ENCODE measurements at regions not wholly inside any gene's neighbourhood (a gene's known extent, or its start where the extent isn't known, plus 50 kb on each side); places are given as distances from the start of the nearest gene placed in this dataset.

DNA sequence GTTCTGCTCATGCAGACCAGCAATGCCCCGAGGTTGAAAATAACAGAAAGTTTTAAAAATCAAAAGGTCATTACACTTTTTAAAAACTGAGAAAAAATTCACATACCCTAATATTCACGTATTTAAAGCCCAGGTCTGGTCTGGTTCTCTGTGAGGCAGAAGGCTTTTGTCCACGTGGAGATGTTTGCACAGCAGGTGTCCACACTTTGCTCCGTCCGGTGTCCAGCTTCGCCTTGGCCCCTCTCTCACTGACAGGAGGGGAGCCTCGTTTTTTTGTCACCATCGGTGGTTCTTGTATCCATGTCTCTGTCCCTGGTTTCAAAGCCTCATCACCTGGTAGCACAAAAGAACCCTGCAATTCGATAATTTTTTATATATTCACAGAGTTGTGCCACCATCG is 434.6 kb upstream of the FRG1 start:
- Histone ChIP-seq H3K9ac (ENCODE audit: low read depth, low read length) (no peak overlapping the region), H3K36me3 (ENCODE audit: control insufficient read depth, insufficient read depth, low read length) (no peaks in the 10 kb centered on the region), H4K8ac (ENCODE audit: low read depth in 2 of 2, low read length in 2 of 2) (no peak overlapping the region), H2BK15ac (ENCODE audit: low read depth, low read length) (no peak overlapping the region), H4K5ac (ENCODE audit: low read depth, low read length) (no peak overlapping the region), H3K56ac (ENCODE audit: extremely low read depth, insufficient read depth, low read length) (no peak overlapping the region), H2BK120ac (ENCODE audit: low read depth, low read length) (no peak overlapping the region), H3K79me1 (ENCODE audit: low read depth in 1 of 2, low read length in 2 of 2) (no peaks in the 10 kb centered on the region), H3K9me1 (ENCODE audit: insufficient read depth, low read length) (no peaks in the 10 kb centered on the region), H2AK9ac (replicated peaks; ENCODE audit: low read depth, low read length, poor library complexity) (no peak overlapping the region), H4K91ac (ENCODE audit: insufficient read depth, low read depth, low read length) (no peak overlapping the region), H3K18ac (ENCODE audit: low read depth, low read length) (no peak overlapping the region), H3K4me2 (ENCODE audit: low read depth, low read length) (no peak overlapping the region), H3K14ac (replicated peaks; ENCODE audit: low read depth, low read length) (no peak overlapping the region), H4K20me1 (ENCODE audit: insufficient read depth, low read length) (no peaks in the 10 kb centered on the region), H3K4me1 (ENCODE audit: control insufficient read depth, insufficient read depth, low read length) (no peaks in the 10 kb centered on the region), H3K27me3 (ENCODE audit: control insufficient read depth, insufficient read depth, low read length) (no peaks in the 10 kb centered on the region), H3K4ac (ENCODE audit: low read depth, low read length) (no peak overlapping the region), H2BK20ac (ENCODE audit: low read depth, low read length) (no peak overlapping the region), H3K23ac (ENCODE audit: low read depth, low read length) (no peak overlapping the region), H2AK5ac (ENCODE audit: low read depth, low read length) (no peak overlapping the region), H3K9me3 (ENCODE audit: control insufficient read depth, insufficient read depth, low read length) (peaks cover 14% of the 10 kb centered on the region), H3K4me3 (ENCODE audit: insufficient read depth, low read depth, low read length) (no peak overlapping the region), H3K27ac (ENCODE audit: insufficient read depth, low read length) (no peak overlapping the region), H2BK5ac (ENCODE audit: low read depth, low read length, poor library complexity, severe bottlenecking) (no peak overlapping the region), H2AFZ (replicated peaks; ENCODE audit: low read length, poor library complexity) (no peak overlapping the region)
- WGBS, 2 experiments (ENCODE audit: extremely low coverage in 2 of 2, insufficient read length in 1 of 2): 60% methylated on average over 3 of the region's 10 CpGs; no CpG with 5 or more reads in 1 of the 2 experiments
- in situ Hi-C loops (cut with MboI; ENCODE audit: low sequenced_read_pairs): no loop called here
- intact Hi-C loops (cut with micrococcal nuclease): no loop called here
- ChIA-PET CTCF (interaction anchor here (0.5 kb wide), 1 partner anchor 289 kb away, joined by 3 read pairs; no protein-coding TSS in a partner anchor), POLR2A (ENCODE audit: unreplicated experiment) (no interaction called here)
- DNase-seq (no peak), ATAC-seq (ENCODE audit: low read depth) (no peak)
- TF ChIP-seq CHD1 (IDR thresholded peaks at IDR 0.05; ENCODE audit: low read depth, low read length) (no peak), SMC3 (IDR thresholded peaks at IDR 0.05; ENCODE audit: low read depth, low read length) (no peak), BHLHE40 (IDR thresholded peaks at IDR 0.05; ENCODE audit: low read depth, low read length) (no peak), MAFK (IDR thresholded peaks at IDR 0.05; ENCODE audit: low read depth, low read length) (no peak), NFE2L2 (IDR thresholded peaks at IDR 0.05; ENCODE audit: low read depth, low read length) (no peak), RFX5 (IDR thresholded peaks at IDR 0.05; ENCODE audit: low read depth, low read length) (no peak), POLR2A (IDR thresholded peaks at IDR 0.05; ENCODE audit: low read depth, low read length) (no peak), MXI1 (IDR thresholded peaks at IDR 0.05; ENCODE audit: borderline replicate concordance, low read depth, low read length) (no peak)
- TF ChIP-seq, protein P1, sequence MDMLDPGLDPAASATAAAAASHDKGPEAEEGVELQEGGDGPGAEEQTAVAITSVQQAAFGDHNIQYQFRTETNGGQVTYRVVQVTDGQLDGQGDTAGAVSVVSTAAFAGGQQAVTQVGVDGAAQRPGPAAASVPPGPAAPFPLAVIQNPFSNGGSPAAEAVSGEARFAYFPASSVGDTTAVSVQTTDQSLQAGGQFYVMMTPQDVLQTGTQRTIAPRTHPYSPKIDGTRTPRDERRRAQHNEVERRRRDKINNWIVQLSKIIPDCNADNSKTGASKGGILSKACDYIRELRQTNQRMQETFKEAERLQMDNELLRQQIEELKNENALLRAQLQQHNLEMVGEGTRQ (IDR thresholded peaks at IDR 0.05; ENCODE audit: low read depth, low read length): no peak
- TF ChIP-seq, protein P2, sequence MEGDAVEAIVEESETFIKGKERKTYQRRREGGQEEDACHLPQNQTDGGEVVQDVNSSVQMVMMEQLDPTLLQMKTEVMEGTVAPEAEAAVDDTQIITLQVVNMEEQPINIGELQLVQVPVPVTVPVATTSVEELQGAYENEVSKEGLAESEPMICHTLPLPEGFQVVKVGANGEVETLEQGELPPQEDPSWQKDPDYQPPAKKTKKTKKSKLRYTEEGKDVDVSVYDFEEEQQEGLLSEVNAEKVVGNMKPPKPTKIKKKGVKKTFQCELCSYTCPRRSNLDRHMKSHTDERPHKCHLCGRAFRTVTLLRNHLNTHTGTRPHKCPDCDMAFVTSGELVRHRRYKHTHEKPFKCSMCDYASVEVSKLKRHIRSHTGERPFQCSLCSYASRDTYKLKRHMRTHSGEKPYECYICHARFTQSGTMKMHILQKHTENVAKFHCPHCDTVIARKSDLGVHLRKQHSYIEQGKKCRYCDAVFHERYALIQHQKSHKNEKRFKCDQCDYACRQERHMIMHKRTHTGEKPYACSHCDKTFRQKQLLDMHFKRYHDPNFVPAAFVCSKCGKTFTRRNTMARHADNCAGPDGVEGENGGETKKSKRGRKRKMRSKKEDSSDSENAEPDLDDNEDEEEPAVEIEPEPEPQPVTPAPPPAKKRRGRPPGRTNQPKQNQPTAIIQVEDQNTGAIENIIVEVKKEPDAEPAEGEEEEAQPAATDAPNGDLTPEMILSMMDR (conservative IDR thresholded peaks at IDR 0.05; ENCODE audit: low read depth, low read length): no peak
- BruUV-seq (replicated peaks): no TSS peak
- dilution Hi-C loops (cut with HindIII; ENCODE audit: low sequenced_read_pairs, unreplicated experiment): no loop called here

Measured in IMR-90 (cell line).